Stimulated activated CD4-positive, alpha-beta T cell treated with anti-CD3 and anti-CD28 coated beads, TNF-alpha, amount 100 ng/mL, for 1 hour (primary cell): ENCODE measurements at regions not wholly inside any gene's neighbourhood (a gene's known extent, or its start where the extent isn't known, plus 50 kb on each side); places are given as distances from the start of the nearest gene placed in this dataset.
"Not testable (repeated sequence)": the region's sequence is repeated elsewhere in the genome, so short reads cannot be mapped to it uniquely, and the experiment has no call there.

ENCODE experiments used
- DNase-seq, 3 donors: peaks; one replicate each; pipeline ENCODE4 v3.0.0-alpha.2; 2020; ENCODE audit warnings: low read depth in 3 of 3, low spot score in 1 of 3

DNA sequence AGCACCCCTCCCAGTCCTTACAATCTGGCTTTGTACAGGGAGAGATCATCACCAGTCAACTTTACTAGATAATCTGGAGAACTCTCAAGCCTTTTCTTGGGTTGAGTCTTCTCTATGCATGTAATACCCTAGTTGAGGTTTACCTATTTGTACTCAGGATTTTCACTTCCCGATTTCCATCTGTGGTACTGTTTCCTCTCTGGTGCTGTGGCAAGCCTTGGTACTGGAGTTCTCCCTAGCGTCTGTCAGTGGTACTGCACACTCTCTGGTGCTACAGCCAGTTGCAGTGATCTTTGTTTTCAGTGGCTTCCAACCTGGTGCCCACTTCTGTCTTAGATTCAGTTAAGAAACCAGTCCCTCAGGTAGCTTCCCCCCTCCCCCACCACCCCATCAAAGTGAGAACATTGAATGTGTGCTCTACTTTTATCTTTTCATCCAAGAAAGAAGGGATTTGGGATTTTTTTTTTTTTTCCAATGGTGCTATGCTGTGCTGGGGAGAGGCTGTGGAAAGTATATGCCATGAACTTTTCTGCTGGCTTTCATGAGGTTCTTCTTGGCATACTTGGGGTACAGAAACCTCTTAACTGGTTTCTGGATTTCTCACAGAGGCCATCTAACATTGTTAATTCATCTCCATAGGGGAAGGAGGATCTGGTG, 69.4 kb upstream of the EVL start:
- DNase-seq = peak in 2 of 3 donors; percentile 24 to 39

DNA sequence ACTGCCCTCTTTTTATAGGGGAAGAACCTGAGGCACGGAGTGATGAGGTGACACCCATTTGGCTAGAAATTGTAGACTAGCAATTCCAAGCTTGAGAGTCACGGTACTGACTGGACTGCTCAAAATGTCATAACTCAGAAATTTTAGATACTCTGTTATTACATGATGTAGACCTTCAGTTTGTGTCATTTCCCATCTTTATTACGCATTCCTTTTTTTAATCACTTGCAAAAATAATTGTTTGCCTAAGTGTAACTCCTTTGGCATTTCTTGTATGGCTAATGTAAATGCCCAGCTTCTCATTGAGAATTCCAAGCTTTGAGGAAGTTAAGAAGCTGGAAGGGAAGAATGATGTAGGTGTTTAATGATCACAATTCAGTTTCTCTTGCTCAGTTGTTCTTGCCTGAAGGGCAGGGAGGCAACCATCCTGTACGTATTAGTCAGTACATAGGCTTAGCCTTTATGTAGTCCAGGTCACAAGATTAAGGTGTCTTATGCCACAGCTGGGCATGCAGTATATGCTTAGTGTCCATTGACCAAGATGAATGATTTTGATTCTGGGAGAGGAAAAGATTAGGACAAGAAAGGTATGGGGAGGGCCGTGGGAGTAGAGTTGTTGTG, 68.2 kb upstream of the EVL start:
- no peak for DNase-seq

DNA sequence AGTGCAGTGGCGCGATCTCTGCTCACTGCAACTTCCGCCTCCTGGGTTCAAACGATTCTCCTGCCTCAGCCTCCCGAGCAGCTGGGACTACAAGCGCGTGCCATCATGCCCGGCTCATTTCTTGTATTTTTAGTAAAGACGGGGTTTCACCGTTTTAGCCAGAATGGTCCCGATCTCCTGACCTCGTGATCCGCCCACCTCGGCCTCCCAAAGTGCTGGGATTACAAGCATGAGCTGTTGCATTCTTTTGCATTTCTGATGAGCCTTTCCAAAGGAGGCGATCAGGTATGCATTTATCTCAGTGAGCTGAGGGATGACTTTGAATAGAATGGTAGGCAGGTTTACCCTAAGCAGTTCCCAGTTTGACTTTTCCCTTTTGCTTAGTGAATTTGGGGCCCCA, 64.8 kb upstream of the EVL start:
- DNase-seq = not testable (repeated sequence)

DNA sequence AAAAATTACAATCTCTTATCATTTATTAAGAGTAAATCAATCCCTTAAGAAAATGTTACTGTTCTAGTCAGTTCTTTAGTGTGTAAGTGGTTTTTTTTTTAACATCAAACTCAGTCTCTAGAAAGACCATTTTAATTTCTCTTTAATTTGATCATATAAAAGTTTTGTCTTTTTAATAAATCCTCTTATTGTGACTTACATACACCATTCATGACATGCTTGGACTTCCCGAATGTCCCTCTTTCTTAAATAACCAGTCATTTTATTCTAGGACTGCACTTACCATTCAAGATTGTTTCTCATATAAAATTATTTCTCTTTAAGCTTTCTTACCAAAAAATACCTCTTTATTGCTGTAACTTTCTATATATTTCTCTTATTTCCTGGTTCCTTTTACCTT, 60.8 kb upstream of the EVL start:
- no peak for DNase-seq

DNA sequence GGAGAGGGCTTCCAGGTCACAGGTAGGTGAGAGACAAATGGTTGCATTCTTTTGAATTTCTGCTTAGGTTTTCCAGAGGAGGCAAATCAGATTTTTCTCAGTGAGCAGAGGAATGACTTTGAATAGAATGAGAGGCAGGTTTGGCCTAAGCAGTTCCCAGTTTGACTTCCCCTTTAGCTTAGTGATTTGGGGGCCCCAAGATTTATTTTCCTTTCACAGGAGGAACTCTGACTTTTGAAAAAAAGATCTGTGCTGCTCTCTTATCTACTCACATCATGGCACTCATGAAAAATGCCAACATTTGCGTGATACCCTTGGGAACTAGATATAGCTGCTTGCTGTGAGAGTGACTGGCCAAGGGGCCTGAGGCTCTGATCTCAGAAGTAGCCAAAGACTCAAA, 58.0 kb upstream of the EVL start:
- DNase-seq = no peak

DNA sequence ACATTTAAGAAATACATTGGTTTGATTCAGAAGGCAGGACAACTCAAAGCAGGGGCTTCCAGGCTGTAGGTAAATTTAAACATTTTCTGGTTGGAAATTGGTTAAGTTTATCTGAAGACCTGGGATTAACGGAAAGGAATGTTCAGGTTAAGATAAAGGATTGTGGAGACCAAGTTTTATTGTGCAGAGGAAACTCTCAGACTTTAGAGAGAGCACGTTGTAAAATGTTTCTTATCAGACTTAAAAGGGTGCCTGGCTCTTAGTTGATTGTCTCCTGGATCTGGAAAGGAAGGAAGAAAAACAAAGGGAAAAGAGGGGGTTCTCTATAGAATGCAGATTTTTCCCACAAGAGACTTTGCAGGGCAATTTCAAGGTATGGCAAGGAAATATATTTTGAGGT, 55.4 kb upstream of the EVL start:
- not testable (repeated sequence) for DNase-seq

DNA sequence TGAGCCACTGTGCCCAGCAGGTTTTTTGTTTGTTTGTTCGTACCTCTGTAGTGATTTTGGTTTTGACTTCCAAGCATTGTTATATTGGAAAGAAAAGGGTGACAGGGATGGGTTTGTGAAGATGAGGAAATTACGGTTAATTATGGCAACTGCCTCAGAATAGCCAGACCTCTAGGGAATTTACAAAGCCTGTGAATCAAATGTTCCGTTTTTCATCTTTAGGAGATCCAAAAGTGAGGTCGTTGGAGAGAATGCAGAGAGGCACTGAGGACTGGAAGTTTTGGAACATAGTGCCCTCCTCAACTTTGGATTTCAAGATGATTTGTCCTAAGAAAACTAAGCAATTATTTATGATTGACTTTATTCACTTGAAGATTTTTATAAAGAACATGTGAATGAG, 54.5 kb upstream of the EVL start:
- DNase-seq = no peak

DNA sequence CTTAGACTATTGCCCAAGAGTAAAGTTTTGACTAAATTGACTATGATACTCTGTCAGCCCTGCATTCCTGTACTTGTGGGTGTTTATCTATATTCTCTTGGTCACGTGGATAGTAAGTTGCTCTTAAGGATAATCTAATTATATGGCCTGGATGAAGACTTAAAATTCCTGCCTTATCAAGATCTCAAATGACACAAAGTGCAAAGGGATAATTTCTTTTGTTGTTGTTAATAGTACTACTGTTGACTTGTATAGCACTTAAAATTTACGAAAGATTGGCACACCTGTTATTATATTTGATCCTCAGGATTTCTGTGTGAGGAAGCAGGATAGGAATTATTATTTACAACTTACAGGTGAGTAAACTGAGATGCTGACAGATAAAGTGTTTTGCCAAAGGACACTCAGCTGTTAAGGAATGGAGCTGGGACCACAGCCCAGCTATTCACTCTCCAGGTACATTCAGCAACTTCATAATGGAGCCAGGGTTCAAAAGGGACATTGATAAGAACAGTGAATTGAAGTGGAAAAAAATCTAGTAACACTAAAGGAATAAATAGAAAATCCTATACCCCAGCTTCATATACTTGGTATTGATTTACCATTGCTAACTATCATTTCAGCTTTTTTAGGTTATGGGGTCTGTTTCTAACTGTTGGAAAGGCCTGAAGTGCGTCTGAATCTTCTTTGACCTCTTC, 53.4 kb upstream of the EVL start:
- DNase-seq = no peak

DNA sequence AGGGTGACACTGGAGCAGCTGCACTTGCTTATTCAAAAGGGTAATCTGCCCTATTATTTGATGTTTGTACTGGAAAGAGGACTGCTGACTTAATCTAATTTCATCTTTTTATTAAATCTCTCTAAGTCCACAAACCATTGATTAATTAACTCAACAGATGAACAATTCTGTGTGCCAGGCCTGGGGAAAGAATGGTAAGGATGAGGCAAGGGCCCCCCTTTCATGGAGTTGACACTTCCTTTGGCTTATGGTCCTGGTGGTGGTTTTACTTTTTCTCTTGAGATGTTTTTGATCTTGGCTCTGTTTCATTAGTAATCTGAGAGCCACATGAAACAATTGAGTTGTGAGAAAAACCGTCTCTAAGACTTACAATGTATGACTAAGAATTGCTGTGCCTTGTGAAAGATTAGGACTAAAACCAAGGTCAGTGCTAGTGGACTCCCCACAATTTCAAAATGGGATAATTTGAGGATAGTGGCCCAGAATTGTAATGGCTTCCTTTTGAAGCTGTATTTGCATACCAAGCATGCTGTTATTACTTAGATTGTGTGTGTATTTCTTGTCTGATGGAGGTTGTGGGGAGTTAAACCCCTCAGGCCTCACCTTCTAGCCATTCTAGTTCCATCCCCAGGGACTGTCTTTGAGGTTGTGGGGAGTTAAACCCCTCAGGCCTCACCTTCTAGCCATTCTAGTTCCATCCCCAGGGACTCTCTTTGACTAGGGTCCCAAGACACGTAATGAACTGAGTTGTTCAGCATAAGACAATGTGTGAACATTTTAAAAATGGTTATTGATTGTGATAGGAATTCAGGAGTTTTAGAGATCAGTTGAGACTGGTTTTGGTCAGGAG, 52.5 kb upstream of the EVL start:
- no peak for DNase-seq

DNA sequence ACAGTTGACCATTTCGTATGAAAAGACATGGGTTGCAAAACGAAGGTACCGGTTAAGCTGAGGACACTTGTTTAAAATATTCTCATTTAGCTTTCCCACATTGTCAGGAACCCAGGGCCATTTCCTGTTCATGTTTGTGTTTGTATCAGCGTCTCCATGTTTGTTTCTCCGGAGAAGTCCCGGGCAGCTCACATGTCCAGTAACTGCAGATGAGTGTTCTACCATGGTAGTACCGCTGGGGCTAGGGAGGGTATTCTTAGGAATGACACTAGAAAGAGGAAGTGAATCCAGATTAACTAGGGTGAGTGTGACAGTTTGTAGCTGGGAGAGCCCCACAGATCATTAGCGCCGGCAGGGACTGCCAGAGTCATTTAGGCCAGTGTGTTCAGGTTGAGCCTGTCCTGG, 50.0 kb upstream of the EVL start:
- DNase-seq = no peak
